ENCODE measurements at regions not wholly inside any gene's neighbourhood (a gene's known extent, or its start where the extent isn't known, plus 50 kb on each side); places are given as distances from the start of the nearest gene placed in this dataset.

DNA sequence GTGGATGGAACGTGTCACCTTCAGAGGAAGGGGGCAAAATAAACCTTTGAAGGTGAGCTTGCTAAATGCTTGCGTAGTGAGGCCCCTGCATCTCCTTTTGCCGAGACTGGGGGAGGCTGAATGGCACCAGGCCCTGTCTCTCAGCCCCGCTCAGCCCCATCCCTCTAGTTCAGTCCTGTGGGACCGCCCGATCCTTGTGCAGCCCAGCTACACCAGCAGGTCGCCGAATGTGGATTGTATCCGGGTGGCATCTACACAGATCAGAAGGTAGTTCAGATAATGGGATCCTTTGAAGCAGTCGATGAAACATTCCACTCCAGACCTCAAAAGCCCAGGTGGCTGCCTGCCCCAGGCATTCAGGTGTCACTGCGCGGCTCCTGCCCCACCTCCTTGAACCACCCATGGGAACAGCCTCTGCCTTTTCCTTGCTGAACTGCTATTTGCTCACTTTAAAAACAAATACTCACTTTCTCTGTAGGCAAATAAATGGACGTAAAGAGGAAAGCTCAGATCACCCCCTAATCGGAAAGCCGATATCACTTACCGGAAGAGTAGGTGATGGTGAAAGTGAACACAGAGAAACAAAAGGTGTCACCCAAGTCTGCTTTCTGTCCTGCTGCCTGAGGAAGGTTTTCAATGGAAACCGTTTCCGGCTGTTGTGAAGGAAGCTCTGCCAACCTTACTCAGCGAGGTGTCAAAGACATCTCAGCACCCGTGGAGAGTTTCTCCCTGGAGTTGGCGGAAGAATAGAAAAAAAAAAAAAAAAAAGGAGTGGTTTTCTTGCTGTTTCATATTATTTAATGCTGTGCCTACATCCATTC lies 100.3 kb upstream of the NCOR2 start:
- no peak overlapping the region for H3K14ac ChIP-seq (replicated peaks; ENCODE audit: low read depth, low read length)
- H4K91ac ChIP-seq (ENCODE audit: insufficient read depth, low read depth, low read length): no peak overlapping the region
- H3K9ac ChIP-seq (ENCODE audit: low read depth, low read length): no peak overlapping the region
- no peak for TF ChIP-seq RAD21 (IDR thresholded peaks at IDR 0.05; ENCODE audit: low read length)
- TF ChIP-seq, protein P1, sequence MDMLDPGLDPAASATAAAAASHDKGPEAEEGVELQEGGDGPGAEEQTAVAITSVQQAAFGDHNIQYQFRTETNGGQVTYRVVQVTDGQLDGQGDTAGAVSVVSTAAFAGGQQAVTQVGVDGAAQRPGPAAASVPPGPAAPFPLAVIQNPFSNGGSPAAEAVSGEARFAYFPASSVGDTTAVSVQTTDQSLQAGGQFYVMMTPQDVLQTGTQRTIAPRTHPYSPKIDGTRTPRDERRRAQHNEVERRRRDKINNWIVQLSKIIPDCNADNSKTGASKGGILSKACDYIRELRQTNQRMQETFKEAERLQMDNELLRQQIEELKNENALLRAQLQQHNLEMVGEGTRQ (IDR thresholded peaks at IDR 0.05; ENCODE audit: low read depth, low read length): no peak
- TF ChIP-seq, protein P2, sequence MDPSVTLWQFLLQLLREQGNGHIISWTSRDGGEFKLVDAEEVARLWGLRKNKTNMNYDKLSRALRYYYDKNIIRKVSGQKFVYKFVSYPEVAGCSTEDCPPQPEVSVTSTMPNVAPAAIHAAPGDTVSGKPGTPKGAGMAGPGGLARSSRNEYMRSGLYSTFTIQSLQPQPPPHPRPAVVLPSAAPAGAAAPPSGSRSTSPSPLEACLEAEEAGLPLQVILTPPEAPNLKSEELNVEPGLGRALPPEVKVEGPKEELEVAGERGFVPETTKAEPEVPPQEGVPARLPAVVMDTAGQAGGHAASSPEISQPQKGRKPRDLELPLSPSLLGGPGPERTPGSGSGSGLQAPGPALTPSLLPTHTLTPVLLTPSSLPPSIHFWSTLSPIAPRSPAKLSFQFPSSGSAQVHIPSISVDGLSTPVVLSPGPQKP (IDR thresholded peaks at IDR 0.05; ENCODE audit: borderline replicate concordance, low read depth, low read length): no peak
- no peak for TF ChIP-seq RCOR1 (IDR thresholded peaks at IDR 0.05; ENCODE audit: insufficient replicate concordance, low read length)
- TF ChIP-seq NFE2L2 (IDR thresholded peaks at IDR 0.05; ENCODE audit: low read depth, low read length): no peak
- no peak for TF ChIP-seq CHD1 (IDR thresholded peaks at IDR 0.05; ENCODE audit: low read depth, low read length)
- no peak for TF ChIP-seq MAFK (IDR thresholded peaks at IDR 0.05; ENCODE audit: low read depth, low read length)
- TF ChIP-seq, protein P3, sequence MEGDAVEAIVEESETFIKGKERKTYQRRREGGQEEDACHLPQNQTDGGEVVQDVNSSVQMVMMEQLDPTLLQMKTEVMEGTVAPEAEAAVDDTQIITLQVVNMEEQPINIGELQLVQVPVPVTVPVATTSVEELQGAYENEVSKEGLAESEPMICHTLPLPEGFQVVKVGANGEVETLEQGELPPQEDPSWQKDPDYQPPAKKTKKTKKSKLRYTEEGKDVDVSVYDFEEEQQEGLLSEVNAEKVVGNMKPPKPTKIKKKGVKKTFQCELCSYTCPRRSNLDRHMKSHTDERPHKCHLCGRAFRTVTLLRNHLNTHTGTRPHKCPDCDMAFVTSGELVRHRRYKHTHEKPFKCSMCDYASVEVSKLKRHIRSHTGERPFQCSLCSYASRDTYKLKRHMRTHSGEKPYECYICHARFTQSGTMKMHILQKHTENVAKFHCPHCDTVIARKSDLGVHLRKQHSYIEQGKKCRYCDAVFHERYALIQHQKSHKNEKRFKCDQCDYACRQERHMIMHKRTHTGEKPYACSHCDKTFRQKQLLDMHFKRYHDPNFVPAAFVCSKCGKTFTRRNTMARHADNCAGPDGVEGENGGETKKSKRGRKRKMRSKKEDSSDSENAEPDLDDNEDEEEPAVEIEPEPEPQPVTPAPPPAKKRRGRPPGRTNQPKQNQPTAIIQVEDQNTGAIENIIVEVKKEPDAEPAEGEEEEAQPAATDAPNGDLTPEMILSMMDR (conservative IDR thresholded peaks at IDR 0.05; ENCODE audit: low read depth, low read length): no peak
- TF ChIP-seq MXI1 (IDR thresholded peaks at IDR 0.05; ENCODE audit: borderline replicate concordance, low read depth, low read length): no peak
- no peak overlapping the region for H2BK5ac ChIP-seq (ENCODE audit: low read depth, low read length, poor library complexity, severe bottlenecking)
- no peak overlapping the region for H3K4me3 ChIP-seq (ENCODE audit: insufficient read depth, low read depth, low read length)
- BruUV-seq (replicated peaks): no TSS peak
- no peak overlapping the region for H3K27ac ChIP-seq (ENCODE audit: insufficient read depth, low read length)
- H3K18ac ChIP-seq (ENCODE audit: low read depth, low read length): no peak overlapping the region
- H2AFZ ChIP-seq (replicated peaks; ENCODE audit: low read length, poor library complexity): no peak overlapping the region
- dilution Hi-C loops (cut with HindIII; ENCODE audit: low sequenced_read_pairs, unreplicated experiment): no loop called here
- peaks cover 14% of the 10 kb centered on the region for H3K9me3 ChIP-seq (ENCODE audit: control insufficient read depth, insufficient read depth, low read length)
- no peak overlapping the region for H2BK20ac ChIP-seq (ENCODE audit: low read depth, low read length)
- 0 out of 2 replicates have a peak overlapping the region, but pooled peaks have one; percentile 13 for H3K4ac ChIP-seq (ENCODE audit: low read depth, low read length)
- intact Hi-C loops (cut with micrococcal nuclease): no loop called here
- no peak overlapping the region for H2AK9ac ChIP-seq (replicated peaks; ENCODE audit: low read depth, low read length, poor library complexity)
- ATAC-seq (ENCODE audit: low read depth): no peak
- H3K9me1 ChIP-seq (ENCODE audit: insufficient read depth, low read length): peaks cover 3% of the 10 kb centered on the region; the same call in 1 of the 2 replicates
- POLR2A ChIA-PET (ENCODE audit: unreplicated experiment): no interaction called here
- no peak overlapping the region for H3K23ac ChIP-seq (ENCODE audit: low read depth, low read length)
- no peak for DNase-seq
- no peaks in the 10 kb centered on the region for H4K20me1 ChIP-seq (ENCODE audit: insufficient read depth, low read length)
- no peak overlapping the region for H2BK120ac ChIP-seq (ENCODE audit: low read depth, low read length)
- no peaks in the 10 kb centered on the region for H3K36me3 ChIP-seq (ENCODE audit: control insufficient read depth, insufficient read depth, low read length)
- H3K4me2 ChIP-seq (ENCODE audit: low read depth, low read length): no peak overlapping the region
- H3K27me3 ChIP-seq (ENCODE audit: control insufficient read depth, insufficient read depth, low read length): no peaks in the 10 kb centered on the region
- no peak overlapping the region for H4K5ac ChIP-seq (ENCODE audit: low read depth, low read length)
- no peak overlapping the region for H2AK5ac ChIP-seq (ENCODE audit: low read depth, low read length)
- H3K4me1 ChIP-seq (ENCODE audit: control insufficient read depth, insufficient read depth, low read length): peaks cover 8% of the 10 kb centered on the region
- no peak overlapping the region for H4K8ac ChIP-seq (ENCODE audit: low read depth in 2 of 2, low read length in 2 of 2)
- CTCF ChIA-PET: no interaction called here
- H2BK15ac ChIP-seq (ENCODE audit: low read depth, low read length): no peak overlapping the region; the same call in 2 of the 3 replicates
- H3K56ac ChIP-seq (ENCODE audit: extremely low read depth, insufficient read depth, low read length): no peak overlapping the region
- WGBS, 2 experiments (ENCODE audit: extremely low coverage in 2 of 2, insufficient read length in 1 of 2): 72% methylated on average over 3 of the region's 21 CpGs; no CpG with 5 or more reads in 1 of the 2 experiments
- in situ Hi-C loops (cut with MboI; ENCODE audit: low sequenced_read_pairs): no loop called here
- H3K79me1 ChIP-seq (ENCODE audit: low read depth in 1 of 2, low read length in 2 of 2): no peaks in the 10 kb centered on the region

Data from IMR-90 (cell line).